ENCODE measurements at regions not wholly inside any gene's neighbourhood (a gene's known extent, or its start where the extent isn't known, plus 50 kb on each side); places are given as distances from the start of the nearest gene placed in this dataset.

GRCh38 chr4:17260166-17260907, 251.6 kb downstream of the QDPR start:
- no peaks in the 10 kb centered on the region for H3K9me3 ChIP-seq (ENCODE audit: insufficient read depth, low read depth)
- ChIA-PET CTCF (no interaction called here), POLR2A (ENCODE audit: unreplicated experiment) (no interaction called here)
- BruUV-seq (replicated peaks) = no TSS peak
- H3K36me3 ChIP-seq (ENCODE audit: low read depth) = no peaks in the 10 kb centered on the region
- no peak for DNase-seq
- no peak overlapping the region for H3K4me2 ChIP-seq
- H3K27ac ChIP-seq = no peak overlapping the region
- H3K4me1 ChIP-seq (replicated peaks; ENCODE audit: insufficient read depth) = no peaks in the 10 kb centered on the region
- H3K4me3 ChIP-seq = no peak overlapping the region
- no peaks in the 10 kb centered on the region for H3K9me2 ChIP-seq (ENCODE audit: insufficient read depth)
- H3K79me2 ChIP-seq (ENCODE audit: low read depth) = no peaks in the 10 kb centered on the region
- intact Hi-C loops (cut with micrococcal nuclease; ENCODE audit: unreplicated experiment) = no loop called here
- no peaks in the 10 kb centered on the region for H4K20me1 ChIP-seq (ENCODE audit: insufficient read depth)
- H2AFZ ChIP-seq = no peak overlapping the region
- TF ChIP-seq EZH2 (IDR thresholded peaks at IDR 0.05; ENCODE audit: low read depth) (no peak), CTCF (conservative IDR thresholded peaks at IDR 0.05) (no peak)
- peaks cover 8% of the 10 kb centered on the region; the same call in 1 of the 2 replicates for H3K27me3 ChIP-seq (ENCODE audit: insufficient read depth, low read depth)
- H3F3A ChIP-seq (ENCODE audit: insufficient read depth, low read depth) = no peaks in the 10 kb centered on the region

- H3K4me3 ChIP-seq = no peak overlapping the region
- no peaks in the 10 kb centered on the region for H3K9me2 ChIP-seq (ENCODE audit: insufficient read depth)
- ChIA-PET POLR2A (ENCODE audit: unreplicated experiment) (no interaction called here), CTCF (no interaction called here)
- no peaks in the 10 kb centered on the region for H3K79me2 ChIP-seq (ENCODE audit: low read depth)
- peaks cover 28% of the 10 kb centered on the region; the same call in 1 of the 2 replicates for H3K27me3 ChIP-seq (ENCODE audit: insufficient read depth, low read depth)
- no peak overlapping the region for H3K4me2 ChIP-seq
- intact Hi-C loops (cut with micrococcal nuclease; ENCODE audit: unreplicated experiment) = no loop called here
- TF ChIP-seq EZH2 (IDR thresholded peaks at IDR 0.05; ENCODE audit: low read depth) (no peak), CTCF (conservative IDR thresholded peaks at IDR 0.05) (no peak)
- no peaks in the 10 kb centered on the region for H3F3A ChIP-seq (ENCODE audit: insufficient read depth, low read depth)
- H2AFZ ChIP-seq = no peak overlapping the region
- no peaks in the 10 kb centered on the region for H3K4me1 ChIP-seq (replicated peaks; ENCODE audit: insufficient read depth)
- no peak overlapping the region for H3K27ac ChIP-seq
- BruUV-seq (replicated peaks) = no TSS peak
- no peaks in the 10 kb centered on the region for H3K36me3 ChIP-seq (ENCODE audit: low read depth)
- no peaks in the 10 kb centered on the region for H4K20me1 ChIP-seq (ENCODE audit: insufficient read depth)
- no peak for DNase-seq
- H3K9me3 ChIP-seq (ENCODE audit: insufficient read depth, low read depth) = no peaks in the 10 kb centered on the region
Observed at GRCh38 chr4:17258106-17258505, 253.8 kb downstream of the QDPR start.

- Histone ChIP-seq H3K4me3 (no peak overlapping the region), H3F3A (ENCODE audit: insufficient read depth, low read depth) (no peaks in the 10 kb centered on the region), H3K27me3 (ENCODE audit: insufficient read depth, low read depth) (peaks cover 30% of the 10 kb centered on the region; the same call in 1 of the 2 replicates), H3K27ac (no peak overlapping the region), H3K4me1 (replicated peaks; ENCODE audit: insufficient read depth) (no peaks in the 10 kb centered on the region), H3K79me2 (ENCODE audit: low read depth) (no peaks in the 10 kb centered on the region), H3K9me3 (ENCODE audit: insufficient read depth, low read depth) (no peaks in the 10 kb centered on the region), H3K9me2 (ENCODE audit: insufficient read depth) (no peaks in the 10 kb centered on the region), H3K36me3 (ENCODE audit: low read depth) (no peaks in the 10 kb centered on the region), H3K4me2 (no peak overlapping the region), H4K20me1 (ENCODE audit: insufficient read depth) (no peaks in the 10 kb centered on the region), H2AFZ (no peak overlapping the region)
- BruUV-seq (replicated peaks) = no TSS peak
- no peak for DNase-seq
- intact Hi-C loops (cut with micrococcal nuclease; ENCODE audit: unreplicated experiment) = no loop called here
- CTCF ChIA-PET = no interaction called here
- TF ChIP-seq CTCF (conservative IDR thresholded peaks at IDR 0.05) (no peak), EZH2 (IDR thresholded peaks at IDR 0.05; ENCODE audit: low read depth) (no peak)
- POLR2A ChIA-PET (ENCODE audit: unreplicated experiment) = no interaction called here
Observed at GRCh38 chr4:17252131-17252530, 259.8 kb downstream of the QDPR start.
